Thyroid gland (tissue), 4 donors: ENCODE measurements at regions not wholly inside any gene's neighbourhood (a gene's known extent, or its start where the extent isn't known, plus 50 kb on each side); places are given as distances from the start of the nearest gene placed in this dataset.

Source experiments
- POLR2A ChIP-seq, 2 donors: fragments of 450-650 bp; IDR thresholded peaks; one replicate each; pipeline ENCODE4 v1.6.1; 2017; ENCODE audit warnings: antibody characterized with exemption in 2 of 2, mild to moderate bottlenecking in 2 of 2, moderate library complexity in 1 of 2
- TF ChIP-seq, protein P1 (sequence below), 6 experiments: fragments of 200-600 bp in 3 of 6; fragments of 450-650 bp in 3 of 6; sonication (generic) in 3 of 6; IDR thresholded peaks; one replicate each; pipeline ENCODE4 v1.5.1; 2016 to 2019; ENCODE audit warnings: antibody characterized with exemption in 6 of 6, mild to moderate bottlenecking in 2 of 6, inconsistent platforms in 1 of 6, moderate library complexity in 1 of 6

GRCh38 chr3:10694179-10694578, 121.8 kb upstream of the SLC6A11 start:
- TF ChIP-seq, protein P1, sequence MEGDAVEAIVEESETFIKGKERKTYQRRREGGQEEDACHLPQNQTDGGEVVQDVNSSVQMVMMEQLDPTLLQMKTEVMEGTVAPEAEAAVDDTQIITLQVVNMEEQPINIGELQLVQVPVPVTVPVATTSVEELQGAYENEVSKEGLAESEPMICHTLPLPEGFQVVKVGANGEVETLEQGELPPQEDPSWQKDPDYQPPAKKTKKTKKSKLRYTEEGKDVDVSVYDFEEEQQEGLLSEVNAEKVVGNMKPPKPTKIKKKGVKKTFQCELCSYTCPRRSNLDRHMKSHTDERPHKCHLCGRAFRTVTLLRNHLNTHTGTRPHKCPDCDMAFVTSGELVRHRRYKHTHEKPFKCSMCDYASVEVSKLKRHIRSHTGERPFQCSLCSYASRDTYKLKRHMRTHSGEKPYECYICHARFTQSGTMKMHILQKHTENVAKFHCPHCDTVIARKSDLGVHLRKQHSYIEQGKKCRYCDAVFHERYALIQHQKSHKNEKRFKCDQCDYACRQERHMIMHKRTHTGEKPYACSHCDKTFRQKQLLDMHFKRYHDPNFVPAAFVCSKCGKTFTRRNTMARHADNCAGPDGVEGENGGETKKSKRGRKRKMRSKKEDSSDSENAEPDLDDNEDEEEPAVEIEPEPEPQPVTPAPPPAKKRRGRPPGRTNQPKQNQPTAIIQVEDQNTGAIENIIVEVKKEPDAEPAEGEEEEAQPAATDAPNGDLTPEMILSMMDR (IDR thresholded peaks at IDR 0.05): no peak
- TF ChIP-seq POLR2A (IDR thresholded peaks at IDR 0.05): no peak
